Fibroblast of peridontal ligament (primary cell): ENCODE measurements at regions not wholly inside any gene's neighbourhood (a gene's known extent, or its start where the extent isn't known, plus 50 kb on each side); places are given as distances from the start of the nearest gene placed in this dataset.
A peak's percentile ranks its signal among the peaks of the same experiment; 100 is the strongest.
"Not testable (repeated sequence)": the region's sequence is repeated elsewhere in the genome, so short reads cannot be mapped to it uniquely, and the experiment has no call there.

Source experiments
- DNase-seq: peaks from one replicate; pipeline ENCODE4 v3.0.0-alpha.2; 2010; ENCODE audit errors: extremely low read depth

GRCh38 chr18:60892855-60893254 lies 440.4 kb upstream of the CDH20 start:
- DNase-seq: peak; percentile 49

- no peak for DNase-seq
These were observed 439.7 kb upstream of the CDH20 start for GRCh38 chr18:60893355-60894097.

- DNase-seq: no peak
These were observed 438.8 kb upstream of the CDH20 start for GRCh38 chr18:60894254-60894945.

- peak; percentile 33 for DNase-seq
These were observed 438.0 kb upstream of the CDH20 start for GRCh38 chr18:60895181-60895580.

- DNase-seq: no peak
These were observed 435.1 kb upstream of the CDH20 start for GRCh38 chr18:60898111-60898510.

- no peak for DNase-seq
These were observed 427.5 kb upstream of the CDH20 start for GRCh38 chr18:60905699-60906098.

DNA sequence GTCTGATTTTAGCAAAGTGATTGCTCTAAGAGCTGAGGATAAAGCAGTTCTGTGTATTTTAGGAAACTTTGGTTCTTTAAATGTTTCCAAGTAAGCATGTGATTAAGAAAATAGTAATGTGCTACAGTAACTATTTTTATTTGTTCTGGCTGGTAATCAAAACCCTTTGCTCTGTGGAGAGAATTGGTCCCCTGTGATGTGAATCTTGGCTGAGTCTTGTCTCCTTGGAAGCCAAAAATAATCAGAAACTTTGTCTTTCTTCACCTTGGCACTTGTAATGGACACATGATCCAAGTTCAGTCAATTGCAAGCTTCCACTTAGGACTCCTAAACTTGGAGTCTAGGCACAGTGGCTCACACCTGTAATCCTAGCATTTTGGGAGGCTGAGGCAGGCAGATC lies 422.7 kb upstream of the CDH20 start:
- peak; percentile 86 for DNase-seq

- no peak for DNase-seq
These were observed 421.7 kb upstream of the CDH20 start for GRCh38 chr18:60911504-60911903.

- no peak for DNase-seq
These were observed 418.1 kb upstream of the CDH20 start for GRCh38 chr18:60915160-60915559.

DNA sequence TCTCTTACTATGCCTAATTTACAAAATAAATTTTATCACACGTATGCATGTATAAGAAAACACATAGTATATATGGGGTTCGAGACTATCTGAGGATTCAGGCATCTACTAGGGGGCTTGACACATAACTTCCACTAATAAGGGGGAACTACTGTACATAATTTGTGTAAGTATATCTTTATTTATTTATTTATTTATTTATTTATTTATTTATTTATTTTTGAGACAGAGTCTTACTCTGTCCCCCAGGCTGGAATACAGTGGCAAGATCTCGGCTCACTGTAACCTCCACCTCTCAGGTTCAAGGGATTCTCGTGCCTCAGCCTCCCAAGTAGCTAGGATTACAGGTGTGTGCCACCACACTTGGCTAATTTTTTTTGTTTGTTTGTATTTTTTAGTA lies 414.4 kb upstream of the CDH20 start:
- DNase-seq: not testable (repeated sequence)

- no peak for DNase-seq
These were observed 407.3 kb upstream of the CDH20 start for GRCh38 chr18:60925892-60926291.

DNA sequence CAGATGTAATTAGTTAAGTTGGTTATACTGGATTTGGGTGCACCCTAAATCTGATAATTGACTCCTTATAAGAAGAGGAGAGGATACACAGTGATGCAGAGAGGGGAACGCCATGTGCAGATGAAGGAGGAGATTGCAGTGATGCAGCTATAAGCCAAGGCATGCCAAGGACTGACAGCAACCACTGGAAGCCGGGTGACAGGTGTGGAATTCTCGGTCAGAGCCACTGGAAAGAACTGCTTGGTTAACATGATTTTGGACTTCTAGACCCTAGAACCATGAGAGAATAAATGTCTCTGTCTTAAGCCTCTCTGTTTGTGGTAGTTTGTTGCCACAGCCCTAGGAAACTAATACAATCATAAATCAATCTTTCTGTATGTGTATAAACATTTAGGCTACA lies 403.3 kb upstream of the CDH20 start:
- DNase-seq: no peak

DNA sequence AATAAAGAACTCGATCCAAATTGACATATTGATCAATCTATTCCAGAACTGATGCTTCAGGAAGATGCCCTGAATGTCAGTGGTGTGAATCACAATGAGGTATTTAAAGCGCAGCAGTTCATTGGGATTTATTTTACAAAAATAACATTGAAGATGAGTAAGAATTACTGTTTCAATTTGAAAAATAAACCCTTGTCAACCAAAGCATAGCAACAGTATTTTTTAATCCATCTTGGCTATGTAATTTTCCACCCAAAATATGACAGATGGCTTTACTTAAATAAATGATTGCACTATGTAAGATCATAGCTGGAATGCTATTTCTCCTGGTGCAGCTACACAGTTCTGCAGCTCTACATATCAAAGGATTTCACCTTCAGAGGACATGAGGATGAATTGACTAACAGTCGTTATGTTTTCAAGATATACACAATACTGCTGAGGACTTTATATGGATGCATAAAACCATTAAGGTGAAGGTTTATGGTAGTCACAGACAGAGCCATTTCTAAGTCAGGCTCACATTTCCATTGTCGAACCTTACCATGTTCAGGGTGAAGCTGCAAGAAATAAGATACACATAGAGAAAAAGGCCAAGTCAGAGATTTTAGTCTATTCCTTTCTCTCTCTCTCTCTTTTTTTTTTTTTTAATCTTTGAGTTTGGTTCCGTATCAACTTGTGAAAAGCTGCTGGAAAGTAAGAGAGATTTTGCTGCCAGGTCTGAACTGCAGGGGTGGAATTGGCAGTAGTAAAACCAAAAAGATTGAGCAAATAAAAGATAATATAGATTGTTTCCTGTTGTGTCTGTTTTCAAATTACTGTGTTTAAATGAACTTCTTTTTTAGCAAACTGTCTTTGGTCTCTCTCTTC lies 398.0 kb upstream of the CDH20 start:
- peak; percentile 94 for DNase-seq

GRCh38 chr18:60936101-60936500 lies 397.1 kb upstream of the CDH20 start:
- DNase-seq: no peak

DNA sequence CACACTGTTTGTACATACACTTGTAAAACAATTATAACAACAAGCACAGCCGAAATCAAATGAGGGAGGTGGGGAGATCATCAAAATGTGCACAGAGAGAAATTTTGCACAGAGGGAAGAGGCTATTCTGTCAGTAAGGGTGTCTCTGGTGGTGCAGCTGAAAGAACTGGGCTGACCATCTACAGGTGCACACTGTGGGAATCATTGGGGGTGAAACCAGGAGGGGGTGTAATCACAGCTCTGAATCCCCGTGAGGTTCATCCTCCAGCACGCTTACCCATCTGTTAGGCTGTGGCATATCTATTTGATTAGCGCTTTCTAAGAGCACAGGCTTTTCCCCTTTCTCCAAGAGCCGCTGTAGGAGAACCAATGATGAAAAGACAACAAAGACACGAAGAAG lies 389.9 kb upstream of the CDH20 start:
- no peak for DNase-seq

GRCh38 chr18:60950634-60951033 lies 382.6 kb upstream of the CDH20 start:
- DNase-seq: no peak

GRCh38 chr18:60951091-60951490 lies 382.1 kb upstream of the CDH20 start:
- DNase-seq: no peak

- DNase-seq: no peak
These were observed 370.6 kb upstream of the CDH20 start for GRCh38 chr18:60962625-60963024.

DNA sequence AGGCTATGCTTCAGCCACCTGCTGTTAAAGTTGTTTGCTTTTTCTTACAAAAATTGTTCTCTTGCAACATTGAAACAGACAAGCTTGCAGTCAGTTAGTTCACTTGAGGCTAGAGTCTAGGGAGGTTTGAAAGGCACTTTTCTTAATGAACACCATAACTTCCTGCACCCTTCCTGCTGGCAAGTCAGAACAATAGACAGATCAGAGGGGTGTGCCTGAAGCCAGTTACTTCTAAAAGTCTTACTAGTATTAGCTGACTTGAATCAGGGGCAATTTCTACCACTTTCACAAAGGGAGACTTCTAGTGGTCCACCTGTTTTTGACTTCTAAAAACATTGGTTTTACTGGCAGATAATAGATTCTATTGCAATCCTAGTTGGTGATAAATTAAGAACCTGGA lies 367.4 kb upstream of the CDH20 start:
- DNase-seq: no peak

GRCh38 chr18:60966876-60967275 lies 366.4 kb upstream of the CDH20 start:
- no peak for DNase-seq

- no peak for DNase-seq
These were observed 357.8 kb upstream of the CDH20 start for GRCh38 chr18:60975420-60975819.

DNA sequence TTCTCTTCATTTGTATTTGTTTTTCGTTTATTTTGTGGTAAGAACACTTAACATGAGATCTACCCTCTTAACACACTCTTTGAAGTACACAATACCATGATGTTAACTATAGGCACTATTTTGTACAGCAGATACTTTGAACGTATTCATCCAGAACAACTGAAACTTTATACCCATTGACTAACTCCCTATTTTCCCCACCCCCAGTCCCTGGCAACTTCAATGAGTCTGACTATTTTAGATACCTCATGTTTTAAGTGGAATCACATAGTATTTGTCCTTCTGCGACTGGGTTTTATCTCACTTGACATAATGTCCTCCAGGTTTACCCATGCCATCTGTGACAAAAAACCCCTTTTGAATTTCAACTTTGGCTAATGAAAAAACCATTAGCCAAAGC lies 356.3 kb upstream of the CDH20 start:
- no peak for DNase-seq

DNA sequence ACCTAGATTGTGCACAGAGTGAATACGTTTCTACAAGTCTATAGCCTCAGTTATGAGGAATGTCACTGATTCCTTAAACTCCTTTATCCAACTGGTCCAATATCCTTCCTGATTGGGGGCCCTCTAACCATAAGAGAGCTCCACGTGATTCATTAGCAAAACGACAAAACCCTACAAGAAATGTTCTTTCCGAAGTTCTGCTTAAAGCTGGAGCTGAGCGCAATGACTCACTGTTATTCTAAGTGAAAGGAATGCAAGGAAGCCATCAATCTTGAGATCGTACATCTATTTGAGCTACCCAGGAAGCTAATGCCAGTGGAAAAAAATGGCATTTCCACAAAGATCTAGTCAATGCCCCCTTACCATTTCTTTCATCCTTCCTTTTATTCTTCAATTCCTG lies 354.9 kb upstream of the CDH20 start:
- DNase-seq: peak; percentile 85
